Breast epithelium (tissue), 4 donors: ENCODE measurements at regions not wholly inside any gene's neighbourhood (a gene's known extent, or its start where the extent isn't known, plus 50 kb on each side); places are given as distances from the start of the nearest gene placed in this dataset.

Source experiments
- DNase-seq, 2 donors: peaks; one replicate each; pipeline ENCODE4 v3.0.0-alpha.2; 2019; ENCODE audit warnings: low spot score in 2 of 2
- H3K27ac ChIP-seq, 2 donors: fragments of 200-600 bp; sonication (generic) in 1 of 2; one replicate each; pipeline ENCODE4 v1.5.1; 2016 to 2019; ENCODE audit warnings: mild to moderate bottlenecking in 1 of 2
- H3K27me3 ChIP-seq, 2 donors: fragments of 200-600 bp; sonication (generic) in 1 of 2; one replicate each; pipeline versions ENCODE4 v1.5.1 to v1.6.0; 2017 to 2019; ENCODE audit warnings: control low read depth in 1 of 2, mild to moderate bottlenecking in 1 of 2
- H3K36me3 ChIP-seq: fragments of 200-600 bp; one replicate; pipeline ENCODE4 v1.5.1; 2019
- H3K4me1 ChIP-seq, 2 donors: fragments of 200-600 bp; sonication (generic); one replicate each; pipeline ENCODE4 v1.5.1; 2016 to 2019; ENCODE audit warnings: control low read depth in 1 of 2
- H3K4me3 ChIP-seq, 3 donors: fragments of 200-600 bp; sonication (generic); 1 replicate in 2 of 3; 2 replicates in 1 of 3; pipeline ENCODE4 v1.5.1; 2016 to 2019; ENCODE audit warnings: mild to moderate bottlenecking in 3 of 3, moderate library complexity in 2 of 3
- H3K9me3 ChIP-seq, 2 donors: fragments of 200-600 bp; sonication (generic) in 1 of 2; one replicate each; pipeline ENCODE4 v1.5.1; 2016 to 2019; ENCODE audit warnings: control low read depth in 1 of 2
- CTCF ChIP-seq, 3 donors: fragments of 450-650 bp; IDR thresholded peaks; one replicate each; pipeline ENCODE4 v1.5.1; 2016 to 2017; ENCODE audit warnings: antibody characterized with exemption in 3 of 3, mild to moderate bottlenecking in 3 of 3, moderate library complexity in 3 of 3
- POLR2A ChIP-seq: fragments of 450-650 bp; IDR thresholded peaks from one replicate; pipeline ENCODE4 v1.6.1; 2016; ENCODE audit warnings: antibody characterized with exemption, mild to moderate bottlenecking, moderate library complexity
- POLR2AphosphoS5 ChIP-seq, 3 donors: sonication (generic); formaldehyde crosslinking; IDR thresholded peaks; one replicate each; pipeline ENCODE4 v1.6.1; 2017; ENCODE audit warnings: antibody characterized with exemption in 3 of 3
- intact Hi-C: fragments of 100-400 bp; cut with DNase I; formaldehyde crosslinking; loops from one replicate; pipeline ENCODE4 v1.15.1; 2023; ENCODE audit warnings: low total_unique reads

GRCh38 chr10:83835945-83836745, 303.2 kb upstream of the GHITM start:
- no peak for DNase-seq
- Histone ChIP-seq H3K4me1 (no peaks in the 10 kb centered on the region), H3K9me3 (no peaks in the 10 kb centered on the region), H3K27ac (no peak overlapping the region), H3K36me3 (no peaks in the 10 kb centered on the region), H3K4me3 (no peak overlapping the region), H3K27me3 (no peaks in the 10 kb centered on the region)
- intact Hi-C loops = no loop called here
- TF ChIP-seq POLR2AphosphoS5 (IDR thresholded peaks at IDR 0.05) = no peak
- no peak for TF ChIP-seq POLR2A

- H3K36me3 ChIP-seq = no peaks in the 10 kb centered on the region
- no peak overlapping the region for H3K4me3 ChIP-seq
- intact Hi-C loops = no loop called here
- no peak for DNase-seq
- H3K27me3 ChIP-seq = no peaks in the 10 kb centered on the region
- H3K9me3 ChIP-seq = no peaks in the 10 kb centered on the region
- H3K27ac ChIP-seq = no peak overlapping the region
- no peaks in the 10 kb centered on the region for H3K4me1 ChIP-seq
- TF ChIP-seq POLR2A = no peak
- no peak for TF ChIP-seq POLR2AphosphoS5 (IDR thresholded peaks at IDR 0.05)
- no peak for TF ChIP-seq CTCF (IDR thresholded peaks at IDR 0.05)
These were observed 290.6 kb upstream of the GHITM start for GRCh38 chr10:83848677-83849076.

- Histone ChIP-seq H3K27ac (no peak overlapping the region), H3K36me3 (no peaks in the 10 kb centered on the region), H3K4me3 (no peak overlapping the region), H3K27me3 (no peaks in the 10 kb centered on the region), H3K4me1 (no peaks in the 10 kb centered on the region), H3K9me3 (no peaks in the 10 kb centered on the region)
- intact Hi-C loops = no loop called here
- TF ChIP-seq POLR2A = no peak
- TF ChIP-seq POLR2AphosphoS5 (IDR thresholded peaks at IDR 0.05) = no peak
- no peak for TF ChIP-seq CTCF (IDR thresholded peaks at IDR 0.05)
- DNase-seq = no peak
These were observed 290.2 kb upstream of the GHITM start for GRCh38 chr10:83849150-83849549.

GRCh38 chr10:83852146-83852545, 287.2 kb upstream of the GHITM start:
- no peaks in the 10 kb centered on the region for H3K36me3 ChIP-seq
- no peak overlapping the region for H3K4me3 ChIP-seq
- H3K4me1 ChIP-seq = no peaks in the 10 kb centered on the region
- intact Hi-C loops = no loop called here
- DNase-seq = no peak
- H3K27ac ChIP-seq = no peak overlapping the region
- no peaks in the 10 kb centered on the region for H3K9me3 ChIP-seq
- no peaks in the 10 kb centered on the region for H3K27me3 ChIP-seq
- TF ChIP-seq POLR2A (no peak), CTCF (IDR thresholded peaks at IDR 0.05) (no peak), POLR2AphosphoS5 (IDR thresholded peaks at IDR 0.05) (no peak)

GRCh38 chr10:83862723-83863122, 276.6 kb upstream of the GHITM start:
- intact Hi-C loops = no loop called here

More at GRCh38 chr10:83862723-83863122, 276.6 kb upstream of the GHITM start:
- Histone ChIP-seq H3K36me3 (no peaks in the 10 kb centered on the region), H3K4me1 (no peaks in the 10 kb centered on the region), H3K9me3 (no peaks in the 10 kb centered on the region), H3K4me3 (no peak overlapping the region), H3K27ac (no peak overlapping the region), H3K27me3 (no peaks in the 10 kb centered on the region)
- DNase-seq = no peak
- TF ChIP-seq POLR2AphosphoS5 (IDR thresholded peaks at IDR 0.05) = no peak
- no peak for TF ChIP-seq CTCF (IDR thresholded peaks at IDR 0.05)
- TF ChIP-seq POLR2A = no peak
